HepG2 (cell line): ENCODE measurements at regions not wholly inside any gene's neighbourhood (a gene's known extent, or its start where the extent isn't known, plus 50 kb on each side); places are given as distances from the start of the nearest gene placed in this dataset.

Experiments
- ATAC-seq: fragments of 200-7000 bp; cut with Tn5 transposase; 3 replicates; pipeline ENCODE4 v1.9.1; 2020; ENCODE audit warnings: mild to moderate bottlenecking, moderate library complexity
- BruUV-seq: library from RNA; stranded (reverse); fragments of 400-500 nt; replicated peaks from 2 replicates; lab custom pipeline; 2021; lab: Mats Ljungman, UMichigan
- CTCF ChIA-PET: fragments of 300-600 bp; formaldehyde crosslinking; extraction: SDS; loops from one replicate; lab custom pipeline; 2021; ENCODE audit warnings: low total read pairs, inconsistent platforms, low intra/inter-chr PET ratio; lab: Yijun Ruan, JAX
- POLR2A ChIA-PET: fragments of 350-600 bp; sonication (Branson Sonifier 250); formaldehyde crosslinking; loops from one replicate; lab custom pipeline; 2020; ENCODE audit warnings: antibody characterized with exemption, inconsistent platforms; lab: Yijun Ruan, JAX
- DNase-seq: peaks from one replicate; pipeline ENCODE4 v3.0.0-alpha.2; 2015; ENCODE audit warnings: low spot score
- FAIRE-seq: peaks from 3 replicates; lab custom pipeline; 2011; peaks lifted over from hg19 to GRCh38; lab: Jason Lieb, UNC
- H2AFZ ChIP-seq: one replicate; pipeline ENCODE4 v1.6.1; 2011; ENCODE audit warnings: low read length, inconsistent platforms
- H3K27ac ChIP-seq: fragments of 300-600 bp; 3 replicates; pipeline ENCODE4 v1.8.0; 2011; ENCODE audit warnings: mixed run types, mild to moderate bottlenecking, mixed read lengths, low read length, inconsistent platforms; ENCODE audit not compliant: insufficient read depth; ENCODE audit errors: extremely low read length
- H3K27me3 ChIP-seq, 2 experiments: fragments of 200-600 bp in 1 of 2; 2 replicates in 1 of 2; 3 replicates in 1 of 2; pipeline versions ENCODE4 v1.6.0 to v1.8.0; 2011; ENCODE audit warnings: low read length in 2 of 2, mild to moderate bottlenecking in 2 of 2, moderate library complexity in 2 of 2, inconsistent platforms in 1 of 2; ENCODE audit not compliant: insufficient read depth in 2 of 2, control insufficient read depth in 1 of 2
- H3K36me3 ChIP-seq, 2 experiments: fragments of 200-600 bp in 1 of 2; replicated peaks in 1 of 2; 2 replicates in 1 of 2; 3 replicates in 1 of 2; pipeline versions ENCODE4 v1.5.1 to v1.8.0; 2011; ENCODE audit warnings: low read length in 2 of 2, inconsistent platforms in 1 of 2; ENCODE audit not compliant: insufficient read depth in 2 of 2, control insufficient read depth in 1 of 2
- H3K4me1 ChIP-seq: 2 replicates; pipeline ENCODE4 v1.5.1; 2012; ENCODE audit warnings: low read length, inconsistent platforms; ENCODE audit not compliant: insufficient read depth
- H3K4me2 ChIP-seq: 2 replicates; pipeline ENCODE4 v1.6.0; 2011; ENCODE audit warnings: low read depth, low read length, inconsistent platforms
- H3K4me3 ChIP-seq, 3 experiments: fragments of 200-600 bp in 1 of 3; sonication (generic), shearing (Covaris generic) in 1 of 3; replicated peaks in 1 of 3; 2 replicates each; pipeline ENCODE4 v1.5.1; 2011 to 2016; ENCODE audit warnings: low read length in 3 of 3, inconsistent platforms in 2 of 3, low read depth in 2 of 3, mild to moderate bottlenecking in 2 of 3, control low read depth in 1 of 3, mixed read lengths in 1 of 3; ENCODE audit not compliant: insufficient read depth in 1 of 3
- H3K79me2 ChIP-seq: one replicate; pipeline ENCODE4 v1.6.1; 2011; ENCODE audit warnings: low read length, inconsistent platforms; ENCODE audit not compliant: insufficient read depth
- H3K9ac ChIP-seq: 2 replicates; pipeline ENCODE4 v1.6.0; 2011; ENCODE audit warnings: mild to moderate bottlenecking, low read depth, low read length, inconsistent platforms; ENCODE audit not compliant: insufficient read depth
- H3K9me3 ChIP-seq: 2 replicates; pipeline ENCODE4 v1.5.1; 2012; ENCODE audit warnings: mild to moderate bottlenecking, low read length
- H4K20me1 ChIP-seq: 2 replicates; pipeline ENCODE4 v1.6.0; 2011; ENCODE audit warnings: inconsistent platforms, mild to moderate bottlenecking, low read length, moderate library complexity; ENCODE audit not compliant: insufficient read depth
- ATF6 ChIP-seq: sonication (generic); formaldehyde crosslinking; conservative IDR thresholded peaks from 2 replicates; pipeline ENCODE4 v1.4.0; 2020; ENCODE audit warnings: missing genetic modification reagents
- BRF2 ChIP-seq: sonication (generic); formaldehyde crosslinking; IDR thresholded peaks from 2 replicates; pipeline ENCODE4 v1.8.1; 2022; ENCODE audit warnings: mild to moderate bottlenecking, missing genetic modification reagents
- HNRNPH1 ChIP-seq: fragments of 200-400 bp; formaldehyde crosslinking; optimal IDR thresholded peaks from 2 replicates; pipeline ENCODE3; 2017; ENCODE audit warnings: mild to moderate bottlenecking, low read depth, low read length
- MBD4 ChIP-seq: IDR thresholded peaks from 2 replicates; pipeline ENCODE4 v1.6.1; 2012; ENCODE audit warnings: low read length, inconsistent platforms, borderline replicate concordance
- MIER3 ChIP-seq: IDR thresholded peaks from 2 replicates; pipeline ENCODE4 v1.6.1; 2016; ENCODE audit warnings: missing compliant biosample characterization, borderline replicate concordance
- ZC3H4 ChIP-seq: sonication (generic); formaldehyde crosslinking; IDR thresholded peaks from 2 replicates; pipeline ENCODE4 v1.4.0; 2020; ENCODE audit warnings: missing genetic modification reagents, borderline replicate concordance
- ZNF12 ChIP-seq: sonication (generic); formaldehyde crosslinking; IDR thresholded peaks from 2 replicates; pipeline ENCODE4 v1.5.0; 2020; ENCODE audit warnings: missing genetic modification reagents
- ZNF674 ChIP-seq: sonication (generic); formaldehyde crosslinking; IDR thresholded peaks from 2 replicates; pipeline ENCODE4 v1.5.0; 2020; ENCODE audit warnings: low read depth, mild to moderate bottlenecking, missing genetic modification reagents
- ZNF878 ChIP-seq: sonication (generic); formaldehyde crosslinking; IDR thresholded peaks from 2 replicates; pipeline ENCODE4 v1.8.1; 2023; ENCODE audit warnings: mild to moderate bottlenecking, missing genetic modification reagents, moderate library complexity
- ZSCAN22 ChIP-seq: sonication (generic); formaldehyde crosslinking; IDR thresholded peaks from 2 replicates; pipeline ENCODE4 v1.4.0; 2020; ENCODE audit warnings: mild to moderate bottlenecking, missing genetic modification reagents
- WGBS: methylation state at CpG from one replicate; pipeline ENCODE4 v1.1.6; 2017; ENCODE audit warnings: low lambda C conversion rate; 5-methylcytosine and 5-hydroxymethylcytosine counted together
- in situ Hi-C: cut with HindIII; loops from 2 replicates; pipeline ENCODE4 v1.10.0; 2017; ENCODE audit warnings: low pct_unique_long_range_greater_than_20kb; ENCODE audit not compliant: extremely low pct_ligation_motif_present
- intact Hi-C: fragments of 100-400 bp; cut with micrococcal nuclease; formaldehyde crosslinking; loops from one replicate; pipeline ENCODE4 v1.10.0; 2022; ENCODE audit not compliant: unreplicated experiment
- TF ChIP-seq, protein P1 (sequence below): sonication (generic); formaldehyde crosslinking; IDR thresholded peaks from 2 replicates; pipeline ENCODE4 v1.4.0; 2020; ENCODE audit warnings: mild to moderate bottlenecking, missing genetic modification reagents, borderline replicate concordance
- TF ChIP-seq, protein P2 (sequence below): sonication (generic); formaldehyde crosslinking; IDR thresholded peaks from 2 replicates; pipeline ENCODE4 v1.4.0; 2020; ENCODE audit warnings: missing genetic modification reagents, borderline replicate concordance

GRCh38 chr15:26007151-26007550 is 144.0 kb upstream of the ATP10A start:
- no peaks in the 10 kb centered on the region for H3K36me3 ChIP-seq
- no peak overlapping the region for H2AFZ ChIP-seq
- ATAC-seq = no peak
- ChIA-PET POLR2A (no interaction called here), CTCF (no interaction called here)
- BruUV-seq = no TSS peak
- H3K4me2 ChIP-seq = no peak overlapping the region
- intact Hi-C loops = no loop called here
- H3K9me3 ChIP-seq = no peaks in the 10 kb centered on the region
- no peak for FAIRE-seq
- H3K27ac ChIP-seq = no peak overlapping the region
- H3K27me3 ChIP-seq = no peaks in the 10 kb centered on the region; a peak in 1 of 5 replicates
- no peak overlapping the region for H3K4me3 ChIP-seq
- H3K79me2 ChIP-seq = no peaks in the 10 kb centered on the region
- in situ Hi-C loops = no loop called here
- DNase-seq = no peak
- no peak overlapping the region for H3K9ac ChIP-seq
- H3K4me1 ChIP-seq = no peaks in the 10 kb centered on the region
- no peaks in the 10 kb centered on the region for H4K20me1 ChIP-seq
- WGBS = 17% methylated on average over 6 of the region's 6 CpGs
- no peak for TF ChIP-seq ATF6
- no peak for TF ChIP-seq ZSCAN22
- TF ChIP-seq HNRNPH1 = no peak
- TF ChIP-seq ZNF878 (CRISPR knock-in tag) = no peak
- TF ChIP-seq MIER3 (CRISPR knock-in tag) = no peak
- TF ChIP-seq, protein P1, sequence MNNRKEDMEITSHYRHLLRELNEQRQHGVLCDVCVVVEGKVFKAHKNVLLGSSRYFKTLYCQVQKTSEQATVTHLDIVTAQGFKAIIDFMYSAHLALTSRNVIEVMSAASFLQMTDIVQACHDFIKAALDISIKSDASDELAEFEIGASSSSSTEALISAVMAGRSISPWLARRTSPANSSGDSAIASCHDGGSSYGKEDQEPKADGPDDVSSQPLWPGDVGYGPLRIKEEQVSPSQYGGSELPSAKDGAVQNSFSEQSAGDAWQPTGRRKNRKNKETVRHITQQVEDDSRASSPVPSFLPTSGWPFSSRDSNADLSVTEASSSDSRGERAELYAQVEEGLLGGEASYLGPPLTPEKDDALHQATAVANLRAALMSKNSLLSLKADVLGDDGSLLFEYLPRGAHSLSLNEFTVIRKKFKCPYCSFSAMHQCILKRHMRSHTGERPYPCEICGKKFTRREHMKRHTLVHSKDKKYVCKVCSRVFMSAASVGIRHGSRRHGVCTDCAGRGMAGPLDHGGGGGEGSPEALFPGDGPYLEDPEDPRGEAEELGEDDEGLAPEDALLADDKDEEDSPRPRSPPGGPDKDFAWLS = no peak
- TF ChIP-seq, protein P2, sequence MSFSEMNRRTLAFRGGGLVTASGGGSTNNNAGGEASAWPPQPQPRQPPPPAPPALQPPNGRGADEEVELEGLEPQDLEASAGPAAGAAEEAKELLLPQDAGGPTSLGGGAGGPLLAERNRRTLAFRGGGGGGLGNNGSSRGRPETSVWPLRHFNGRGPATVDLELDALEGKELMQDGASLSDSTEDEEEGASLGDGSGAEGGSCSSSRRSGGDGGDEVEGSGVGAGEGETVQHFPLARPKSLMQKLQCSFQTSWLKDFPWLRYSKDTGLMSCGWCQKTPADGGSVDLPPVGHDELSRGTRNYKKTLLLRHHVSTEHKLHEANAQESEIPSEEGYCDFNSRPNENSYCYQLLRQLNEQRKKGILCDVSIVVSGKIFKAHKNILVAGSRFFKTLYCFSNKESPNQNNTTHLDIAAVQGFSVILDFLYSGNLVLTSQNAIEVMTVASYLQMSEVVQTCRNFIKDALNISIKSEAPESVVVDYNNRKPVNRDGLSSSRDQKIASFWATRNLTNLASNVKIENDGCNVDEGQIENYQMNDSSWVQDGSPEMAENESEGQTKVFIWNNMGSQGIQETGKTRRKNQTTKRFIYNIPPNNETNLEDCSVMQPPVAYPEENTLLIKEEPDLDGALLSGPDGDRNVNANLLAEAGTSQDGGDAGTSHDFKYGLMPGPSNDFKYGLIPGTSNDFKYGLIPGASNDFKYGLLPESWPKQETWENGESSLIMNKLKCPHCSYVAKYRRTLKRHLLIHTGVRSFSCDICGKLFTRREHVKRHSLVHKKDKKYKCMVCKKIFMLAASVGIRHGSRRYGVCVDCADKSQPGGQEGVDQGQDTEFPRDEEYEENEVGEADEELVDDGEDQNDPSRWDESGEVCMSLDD = no peak
- no peak for TF ChIP-seq BRF2 (CRISPR knock-in tag)
- no peak for TF ChIP-seq ZC3H4 (CRISPR knock-in tag)
- no peak for TF ChIP-seq ZNF674
- TF ChIP-seq MBD4 = no peak
- no peak for TF ChIP-seq ZNF12 (CRISPR knock-in tag)
